GM19468 (cell line): ENCODE measurements at regions not wholly inside any gene's neighbourhood (a gene's known extent, or its start where the extent isn't known, plus 50 kb on each side); places are given as distances from the start of the nearest gene placed in this dataset.
"Not testable (repeated sequence)": the region's sequence is repeated elsewhere in the genome, so short reads cannot be mapped to it uniquely, and the experiment has no call there.

Source experiments
- ATAC-seq: cut with Tn5 transposase; IDR thresholded peaks from one replicate; pipeline ENCODE4 v1.9.1; 2021; ENCODE audit warnings: mild to moderate bottlenecking, moderate library complexity, moderate number of reproducible peaks; ENCODE audit not compliant: unreplicated experiment; ENCODE audit errors: extremely low read depth

DNA sequence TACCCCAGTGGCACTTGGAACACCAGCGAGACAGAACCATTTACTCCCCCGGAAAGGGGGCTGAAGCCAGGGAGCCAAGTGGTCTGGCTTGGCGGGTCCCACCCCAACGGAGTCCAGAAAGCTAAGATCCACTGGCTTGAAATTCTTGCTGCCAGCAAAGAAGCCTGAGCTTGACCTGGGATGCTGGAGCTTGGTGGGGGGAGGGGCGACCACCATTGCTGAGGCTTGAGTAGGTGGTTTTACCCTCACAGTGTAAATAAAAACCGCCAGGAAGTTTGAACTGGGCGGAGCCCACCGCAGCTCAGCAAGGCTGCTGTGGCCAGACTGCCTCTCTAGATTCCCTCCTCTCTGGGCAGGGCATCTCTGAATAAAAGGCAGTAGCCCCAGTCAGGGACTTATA, 62.8 kb downstream of the RPS24 start:
- not testable (repeated sequence) for ATAC-seq

DNA sequence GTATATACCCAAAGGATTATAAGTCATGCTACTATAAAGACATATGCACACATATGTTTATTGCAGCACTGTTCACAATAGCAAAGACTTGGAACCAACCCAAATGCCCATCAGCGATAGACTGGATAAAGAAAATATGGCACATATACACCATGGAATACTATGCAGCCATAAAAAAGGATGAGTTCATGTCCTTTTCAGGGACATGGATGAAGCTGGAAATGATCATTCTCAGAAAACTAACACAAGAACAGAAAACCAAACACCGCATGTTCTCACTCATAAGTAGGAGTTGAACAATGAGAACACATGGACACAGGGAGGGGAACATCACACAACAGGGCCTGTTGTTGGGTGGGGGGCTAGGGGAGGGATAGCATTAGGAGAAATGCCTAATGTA, 68.9 kb downstream of the RPS24 start:
- not testable (repeated sequence) for ATAC-seq

DNA sequence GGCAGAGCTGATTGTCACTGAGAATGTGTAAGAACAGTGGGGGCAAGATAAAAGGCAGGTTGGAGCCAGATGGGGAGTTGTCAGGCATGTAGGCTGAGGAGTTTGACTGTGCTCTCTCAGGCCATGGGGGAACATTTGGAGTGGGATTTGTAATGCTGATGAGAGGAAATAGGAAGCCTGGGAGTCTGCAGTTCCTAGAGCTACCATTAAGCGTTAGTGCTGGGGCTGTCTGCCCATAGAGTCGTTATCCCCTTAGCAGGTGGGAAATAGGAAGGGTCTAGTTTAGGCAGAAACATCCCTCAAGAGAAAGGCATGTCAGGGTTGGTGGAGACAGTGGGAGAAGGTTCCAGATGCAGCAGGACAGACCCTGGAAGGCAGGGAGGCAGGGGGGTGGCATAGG, 75.5 kb downstream of the RPS24 start:
- no peak for ATAC-seq

DNA sequence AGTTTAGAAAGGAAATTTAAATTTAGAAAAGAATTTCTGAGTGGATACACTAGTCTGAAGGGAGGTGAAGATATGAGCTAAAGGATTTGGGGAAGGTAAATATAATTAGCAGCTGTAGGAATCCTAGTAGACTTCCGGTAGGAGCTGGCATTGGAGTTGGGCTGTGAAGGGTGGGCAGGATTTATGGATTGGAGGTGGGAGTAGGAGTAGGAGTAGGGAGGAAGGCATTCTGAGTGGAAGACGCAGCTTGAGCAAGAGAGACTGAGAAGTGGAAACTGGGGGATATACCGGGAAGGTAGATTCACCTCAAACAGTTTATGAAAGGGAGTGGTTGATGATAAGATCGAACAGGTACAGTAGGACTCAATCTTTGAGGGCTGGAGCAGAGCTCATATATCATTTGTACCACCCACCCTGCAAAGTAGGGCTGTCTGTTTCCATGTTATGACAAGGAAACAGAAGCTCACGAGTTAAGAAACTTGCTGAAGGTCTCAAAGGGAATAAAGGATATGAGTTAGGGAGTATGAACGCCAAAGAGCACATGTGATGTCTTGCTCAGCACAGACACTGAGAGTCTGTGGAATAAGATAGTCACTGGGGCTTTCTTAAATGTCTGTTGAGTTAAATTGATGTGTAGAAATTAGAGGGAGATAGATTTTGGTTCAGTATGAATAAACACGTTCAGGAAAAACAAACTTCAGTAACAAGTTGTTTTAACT, 81.6 kb downstream of the RPS24 start:
- no peak for ATAC-seq

DNA sequence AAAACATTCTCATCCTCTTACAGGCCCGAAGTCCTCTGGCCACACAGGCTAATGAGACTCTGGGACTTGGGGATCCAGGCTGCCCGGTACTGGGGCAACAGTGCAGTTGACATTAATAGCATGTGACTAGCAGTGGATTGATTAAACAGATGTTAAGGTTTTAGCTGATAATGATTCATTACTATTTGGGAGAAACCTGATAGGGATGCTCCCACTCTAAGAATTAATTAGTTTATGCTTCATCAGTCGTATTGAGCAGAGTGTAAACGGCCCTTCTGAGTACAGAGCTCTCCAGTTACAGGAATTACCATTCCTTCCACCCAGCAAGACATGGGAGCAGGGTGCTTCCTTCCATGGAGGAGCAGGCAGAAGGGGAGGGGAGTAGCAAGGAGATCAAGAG, 82.7 kb downstream of the RPS24 start:
- no peak for ATAC-seq

DNA sequence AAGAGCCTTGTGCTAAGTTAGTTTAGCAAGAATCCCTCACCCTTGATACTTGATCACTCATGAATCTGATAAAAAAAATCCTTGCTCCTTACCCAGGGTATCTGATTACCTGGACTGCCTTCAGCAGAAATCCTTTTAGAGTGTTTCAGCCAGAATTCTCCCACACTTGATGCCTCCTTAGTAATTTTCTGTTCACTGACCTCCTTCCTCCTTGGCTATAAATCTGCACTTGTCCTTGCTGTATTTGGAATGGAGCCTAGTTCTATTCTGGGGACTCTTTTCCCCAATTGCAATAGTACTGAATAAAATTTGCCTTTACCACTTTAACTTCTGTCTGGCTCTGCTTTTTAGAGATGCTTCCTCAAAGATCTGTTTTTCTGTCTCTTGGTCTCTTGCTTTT, 84.9 kb downstream of the RPS24 start:
- ATAC-seq = no peak

DNA sequence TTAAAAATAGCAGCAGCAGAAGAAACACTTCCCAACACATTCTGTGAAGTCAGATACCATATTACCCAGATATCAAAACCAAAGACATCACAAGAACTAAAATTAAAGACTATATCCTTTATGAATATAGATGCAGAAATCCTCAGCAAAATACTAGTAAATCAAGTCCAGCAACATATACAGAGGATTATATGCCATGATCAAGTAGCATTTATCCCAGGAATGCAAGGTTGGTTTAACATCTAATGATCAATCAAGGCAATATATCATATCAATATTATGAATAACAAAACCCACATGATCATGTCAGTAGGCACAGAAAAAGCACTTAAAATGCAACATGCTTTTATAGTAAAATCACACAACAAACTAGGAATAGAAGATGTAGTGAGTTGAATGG, 88.1 kb downstream of the RPS24 start:
- ATAC-seq = no peak

DNA sequence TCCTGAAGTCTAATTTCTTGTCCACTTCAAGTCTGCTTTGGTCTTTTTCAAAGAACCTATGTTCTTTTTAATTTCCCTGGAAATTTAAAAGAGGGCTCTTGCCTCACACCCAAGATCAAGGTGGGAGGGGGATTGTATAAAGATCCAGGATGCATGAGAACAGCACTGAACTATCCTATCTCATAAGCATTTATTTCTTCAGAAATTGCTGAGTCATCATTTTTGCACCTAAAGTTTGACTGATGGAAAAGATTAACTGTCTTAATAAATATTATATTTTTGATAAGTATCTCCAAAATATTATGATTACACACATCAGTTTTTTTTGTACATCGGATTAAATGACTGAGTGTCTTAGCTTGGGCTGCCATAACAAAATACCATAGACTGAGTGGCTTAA, 90.5 kb downstream of the RPS24 start:
- no peak for ATAC-seq

DNA sequence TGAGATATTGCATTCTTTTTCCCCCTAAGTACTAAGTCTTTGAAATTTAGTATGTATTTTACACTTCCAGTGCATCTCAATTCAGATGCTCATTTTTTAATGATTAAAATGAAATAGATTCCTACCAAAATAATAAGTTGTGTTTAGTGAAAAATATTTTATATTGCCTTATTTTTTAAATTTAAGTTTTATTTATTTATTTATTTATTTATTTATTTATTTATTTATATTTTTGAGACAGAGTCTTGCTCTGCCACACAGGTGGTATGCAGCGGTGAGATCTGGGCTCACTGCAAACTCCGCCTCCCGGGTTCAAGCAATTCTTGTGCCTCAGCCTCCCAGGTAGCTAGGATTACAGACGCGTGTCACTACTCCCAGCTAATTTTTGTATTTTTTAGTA, 95.5 kb downstream of the RPS24 start:
- no peak for ATAC-seq

DNA sequence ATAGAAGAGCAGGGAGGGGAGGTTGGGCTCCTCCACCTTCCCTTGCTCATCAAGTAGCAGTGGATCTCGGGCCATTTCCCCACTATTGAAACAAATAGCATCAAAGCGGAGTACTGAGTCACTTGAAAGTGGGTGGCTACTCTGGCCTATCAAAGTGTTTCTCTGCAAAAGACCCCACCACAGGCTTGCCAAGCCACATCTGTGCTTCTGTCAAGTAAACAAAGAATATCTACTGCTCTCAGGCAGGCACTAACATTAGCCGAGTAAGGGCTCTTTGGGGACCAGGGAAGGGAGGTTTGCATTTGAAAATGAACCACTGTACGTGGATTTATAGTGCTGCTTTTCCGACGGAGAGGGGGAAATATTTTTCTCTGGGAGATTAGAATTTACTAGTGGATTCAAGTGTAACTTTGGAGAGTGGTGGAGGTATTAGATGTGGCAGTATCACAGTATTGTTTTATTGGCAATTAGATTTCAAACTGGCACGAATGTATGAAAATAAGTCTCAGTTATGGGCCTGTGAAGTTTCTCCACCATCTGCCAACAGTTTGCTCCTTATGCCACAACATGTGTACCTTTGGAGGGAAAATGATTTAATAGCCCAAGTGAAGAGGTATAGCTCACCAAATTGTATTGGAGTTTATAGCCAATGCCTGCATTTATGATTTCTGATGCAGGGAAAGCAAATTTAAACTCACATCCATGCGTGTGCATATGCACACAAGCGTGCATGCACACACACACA, 97.5 kb downstream of the RPS24 start:
- no peak for ATAC-seq

DNA sequence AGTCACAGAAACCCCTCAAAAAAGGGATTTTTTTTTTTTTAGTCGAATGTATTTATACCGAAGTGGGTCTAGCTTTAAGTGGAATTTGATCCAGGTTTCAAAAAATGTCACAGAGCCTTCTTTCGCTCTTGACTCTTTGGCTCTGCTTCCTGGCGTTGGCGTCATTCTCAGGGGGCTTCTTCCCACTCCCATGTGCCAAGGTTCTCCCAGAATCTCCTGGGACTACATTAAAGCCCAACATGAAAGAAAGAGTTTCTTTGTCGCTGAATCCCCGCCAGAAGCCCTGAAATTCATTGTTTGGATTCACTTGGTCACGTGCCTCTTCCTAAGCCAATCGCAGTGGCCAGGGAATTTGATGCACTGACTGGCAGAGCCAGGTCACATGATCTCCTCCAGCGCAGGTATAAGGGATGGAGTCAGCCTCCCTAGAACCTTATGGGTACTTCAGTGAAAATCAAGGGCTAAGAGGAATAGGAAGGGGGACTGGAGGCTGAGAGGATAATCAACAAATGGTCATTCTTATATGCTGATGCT, 101.2 kb downstream of the RPS24 start:
- ATAC-seq = no peak

DNA sequence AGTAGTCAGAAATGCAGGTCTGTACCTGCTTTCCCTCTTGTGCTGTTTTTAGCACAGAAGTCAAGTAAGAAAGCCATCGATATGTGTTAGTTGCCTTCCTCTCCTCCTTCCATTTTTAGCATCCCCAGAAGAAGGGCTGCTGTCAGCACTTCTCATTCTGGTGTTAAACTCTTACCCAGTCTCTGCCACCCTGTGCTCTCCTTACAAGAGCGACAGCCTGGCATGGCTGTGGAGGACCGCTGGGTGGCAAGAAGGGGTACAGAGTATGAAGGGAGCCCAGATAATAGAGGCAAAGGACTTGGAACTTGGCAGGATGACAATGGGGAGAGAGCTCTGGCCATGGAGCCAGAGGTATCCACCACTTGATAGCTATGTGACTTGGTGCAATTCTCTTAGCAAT, 103.5 kb downstream of the RPS24 start:
- ATAC-seq = no peak

DNA sequence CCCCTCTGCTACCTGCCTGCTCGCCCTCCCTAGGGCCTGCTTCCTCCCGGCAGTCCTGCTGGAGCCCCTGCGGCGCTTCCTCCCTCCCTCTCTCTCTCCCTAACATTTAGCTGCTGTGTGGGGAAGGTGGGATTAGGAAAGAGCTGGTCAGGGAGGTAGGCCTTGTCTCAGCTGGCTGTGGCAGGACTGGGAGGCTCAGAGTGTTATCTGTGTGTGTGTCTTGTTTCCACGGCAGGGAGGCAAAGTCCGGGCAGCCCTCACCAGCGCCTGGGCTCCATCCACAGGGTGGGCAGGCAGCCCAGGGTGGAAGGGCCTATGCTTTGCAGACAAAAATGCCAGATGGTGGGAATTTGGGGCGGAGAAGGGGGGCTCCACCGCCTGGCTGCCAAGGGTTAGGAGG, 105.7 kb downstream of the RPS24 start:
- no peak for ATAC-seq

DNA sequence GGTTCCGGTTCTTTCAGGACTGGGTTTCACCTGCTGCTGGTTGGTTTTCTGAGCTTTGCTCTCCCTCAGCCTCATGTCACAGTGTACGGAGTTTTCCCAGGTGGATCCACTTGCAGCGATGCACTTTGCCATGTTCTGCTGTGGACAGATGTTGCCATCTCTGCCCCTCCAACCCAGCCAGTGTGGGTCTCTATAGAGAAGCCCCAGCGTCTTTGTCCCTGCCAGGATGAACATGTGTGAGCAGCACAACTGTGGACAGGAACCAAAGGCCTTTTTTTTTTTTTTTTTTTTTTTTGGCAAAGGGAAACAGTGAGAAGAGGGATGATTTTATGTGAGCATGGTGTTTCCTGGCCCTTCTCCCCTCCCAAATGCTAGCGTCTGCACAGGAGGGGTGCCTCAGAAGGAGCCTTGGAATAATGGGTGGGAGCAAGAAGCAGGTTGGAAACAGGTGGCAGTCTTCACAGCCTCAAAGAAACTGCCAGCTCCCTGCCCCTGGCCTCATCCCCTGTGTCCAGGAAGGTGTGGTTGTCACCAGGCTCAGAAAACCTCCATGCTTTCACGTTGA, 106.5 kb downstream of the RPS24 start:
- ATAC-seq = no peak

DNA sequence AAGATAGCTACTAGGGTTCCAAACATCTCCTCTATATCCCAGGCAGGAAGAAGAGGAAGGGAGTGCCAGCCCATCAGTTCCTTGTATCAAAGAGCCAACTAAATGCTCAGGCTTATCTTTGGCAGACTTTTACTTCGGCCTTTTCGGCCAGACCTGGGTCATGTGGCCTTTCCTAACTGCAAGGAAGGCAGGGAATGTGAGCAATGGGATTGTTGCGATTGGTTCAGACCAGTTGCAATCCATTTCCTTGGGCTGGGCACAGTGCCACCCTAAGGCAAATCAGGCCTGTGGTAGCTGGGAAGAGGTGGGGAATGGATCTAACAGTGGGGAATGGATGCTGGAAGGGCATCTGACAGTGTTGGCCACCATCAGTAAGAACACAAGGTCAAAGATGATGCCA, 109.9 kb downstream of the RPS24 start:
- ATAC-seq = no peak

DNA sequence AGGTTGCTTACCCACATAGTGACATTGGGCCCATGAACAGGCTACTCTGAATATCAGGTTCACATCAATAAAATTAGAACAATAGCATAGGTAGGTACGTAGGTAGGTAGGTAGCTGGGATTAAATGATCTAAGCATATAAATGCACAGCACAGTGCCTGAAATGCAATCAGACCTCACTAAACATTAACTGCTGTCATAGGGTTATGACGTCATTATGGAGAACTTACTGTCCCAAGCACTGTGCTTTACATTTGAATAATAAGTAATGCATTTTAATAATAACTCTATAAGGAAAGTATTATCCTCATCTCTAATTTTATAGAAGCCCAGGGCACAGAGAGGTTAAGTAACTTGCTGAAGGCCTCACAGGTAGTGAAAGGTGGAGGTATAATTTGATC, 112.5 kb downstream of the RPS24 start:
- no peak for ATAC-seq

DNA sequence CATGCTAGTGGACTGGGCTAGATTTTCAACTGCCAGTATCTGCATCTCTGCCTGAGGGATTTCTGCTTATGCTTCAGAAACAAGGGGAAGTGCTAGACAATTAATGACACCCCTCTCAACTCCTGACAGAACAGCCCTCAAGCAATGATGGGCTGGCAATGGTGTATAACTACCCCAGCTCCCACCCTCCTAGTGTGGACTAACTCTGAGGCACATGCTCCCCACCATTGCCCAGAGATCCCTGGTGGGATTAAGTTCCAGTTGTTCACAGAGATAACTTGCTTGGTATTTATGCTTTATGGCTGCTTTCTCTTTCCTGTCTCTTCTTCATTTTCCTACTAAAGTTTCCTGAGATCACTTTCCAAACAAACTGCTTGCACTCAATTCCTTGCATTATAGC, 113.5 kb downstream of the RPS24 start:
- no peak for ATAC-seq

DNA sequence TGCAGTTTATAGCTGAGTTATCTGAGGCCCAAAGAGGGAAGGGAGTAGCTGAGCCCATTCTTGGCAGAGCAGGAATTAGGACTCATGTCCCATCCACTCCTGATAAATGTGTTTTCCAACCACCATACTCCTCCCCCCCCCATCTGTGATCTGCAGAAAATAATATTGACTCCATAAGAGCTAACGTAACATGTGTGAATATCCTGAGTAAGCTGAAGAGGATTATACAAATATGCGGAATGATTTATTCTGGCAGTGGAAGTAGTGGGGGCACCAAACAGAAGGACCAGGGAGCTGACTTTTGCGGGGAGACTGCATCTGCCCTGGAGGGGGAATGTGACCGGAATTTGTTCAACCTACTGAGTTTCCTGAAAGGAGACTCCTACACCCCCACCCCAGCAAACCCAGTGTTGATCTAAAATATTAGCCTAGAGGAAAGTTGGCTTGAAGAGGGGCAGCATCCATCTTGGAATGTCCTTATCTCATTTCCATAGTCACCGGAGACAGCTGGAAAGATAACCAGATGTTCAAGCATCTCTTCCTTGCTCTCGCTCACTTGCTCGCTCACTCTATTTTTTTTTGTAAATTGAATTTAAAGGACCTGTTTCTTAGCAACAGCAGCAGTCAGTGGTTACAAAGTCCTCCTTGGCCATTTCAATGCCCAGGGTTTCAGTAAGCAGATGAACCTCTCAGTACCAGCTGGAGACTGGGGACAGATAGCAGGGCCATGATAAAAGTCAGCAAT, 114.7 kb downstream of the RPS24 start:
- no peak for ATAC-seq

DNA sequence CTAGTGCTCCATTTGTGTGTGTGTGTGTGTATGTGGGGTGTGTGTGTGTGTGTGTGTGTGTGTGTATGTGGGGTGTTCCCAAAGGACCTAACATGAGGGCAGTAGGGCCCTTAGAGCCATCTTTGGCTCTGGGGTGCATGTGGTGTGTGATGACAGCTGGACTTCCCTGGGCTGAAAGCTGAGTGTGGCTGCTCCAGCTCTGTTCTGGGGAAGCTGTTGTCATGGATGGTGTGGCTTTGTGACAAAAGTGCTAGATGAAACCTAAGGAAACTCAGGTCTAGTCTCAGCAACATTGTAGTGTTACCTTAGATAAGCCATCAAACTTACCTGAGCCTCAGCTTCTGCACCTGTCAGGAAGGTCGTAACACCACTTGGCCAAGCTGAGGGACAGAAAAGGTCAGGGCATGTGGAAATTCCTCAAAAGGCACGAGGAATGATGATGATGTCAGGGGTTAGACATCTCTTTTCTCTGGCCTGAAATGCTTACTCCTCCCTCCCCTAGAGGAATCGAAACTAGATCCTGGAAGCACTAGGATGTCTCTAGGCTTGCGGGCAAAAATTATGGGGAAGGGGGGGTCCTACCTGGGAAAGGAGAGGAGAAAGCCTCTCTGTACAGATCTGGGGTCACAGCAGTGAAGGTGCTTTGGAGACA, 115.4 kb downstream of the RPS24 start:
- ATAC-seq = no peak

DNA sequence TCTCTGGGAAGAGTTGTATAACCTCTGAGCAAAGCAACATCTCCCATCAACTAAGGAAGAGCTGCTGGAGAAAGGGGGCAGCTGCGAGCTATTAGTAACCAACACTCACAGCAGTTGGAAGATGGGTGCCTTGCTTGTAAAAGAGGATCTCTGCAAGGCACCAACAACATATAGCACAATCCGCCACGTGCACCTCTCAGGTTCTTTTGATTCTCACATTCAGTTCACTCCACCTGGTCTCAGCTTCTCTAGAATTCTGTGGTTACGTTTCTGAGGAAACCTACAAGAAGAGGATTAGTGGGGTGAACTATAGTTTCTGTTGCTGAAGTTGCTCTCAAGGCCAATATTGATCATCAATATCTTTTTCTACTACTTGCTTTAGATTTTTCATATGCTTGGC, 117.1 kb downstream of the RPS24 start:
- no peak for ATAC-seq
